Fibroblast of lung (primary cell): ENCODE measurements at regions not wholly inside any gene's neighbourhood (a gene's known extent, or its start where the extent isn't known, plus 50 kb on each side); places are given as distances from the start of the nearest gene placed in this dataset.

Experiments
- DNase-seq, 2 donors: peaks; one replicate each; pipeline versions ENCODE4 v3.0.0 to v3.0.0-alpha.2; 2010; ENCODE audit warnings: low read depth in 2 of 2
- H2AFZ ChIP-seq: 2 replicates; pipeline ENCODE4 v1.5.1; 2012; ENCODE audit warnings: low read length, control low read depth, inconsistent platforms
- H3K27ac ChIP-seq: 2 replicates; pipeline ENCODE4 v1.5.1; 2011; ENCODE audit warnings: low read length, control low read depth; ENCODE audit not compliant: insufficient read depth
- H3K27me3 ChIP-seq: 2 replicates; pipeline ENCODE4 v1.5.1; 2011; ENCODE audit warnings: mild to moderate bottlenecking, low read length; ENCODE audit not compliant: control insufficient read depth, insufficient read depth
- H3K36me3 ChIP-seq: 2 replicates; pipeline ENCODE4 v1.5.1; 2011; ENCODE audit warnings: low read length; ENCODE audit not compliant: control insufficient read depth, insufficient read depth
- H3K4me1 ChIP-seq: 2 replicates; pipeline ENCODE4 v1.5.1; 2011; ENCODE audit warnings: low read length; ENCODE audit not compliant: control insufficient read depth, insufficient read depth; ENCODE audit errors: extremely low read depth
- H3K4me2 ChIP-seq: 2 replicates; pipeline ENCODE4 v1.5.1; 2011; ENCODE audit warnings: low read length, control low read depth; ENCODE audit not compliant: insufficient read depth; ENCODE audit errors: extremely low read depth
- H3K4me3 ChIP-seq, 4 experiments: fragments of 200-600 bp in 1 of 4; sonication (generic) in 1 of 4; replicated peaks in 1 of 4; 2 replicates each; pipeline ENCODE4 v1.5.1; 2011 to 2016; ENCODE audit warnings: low read length in 4 of 4, low read depth in 3 of 4, mild to moderate bottlenecking in 3 of 4, control low read depth in 2 of 4, inconsistent platforms in 1 of 4, mixed read lengths in 1 of 4; ENCODE audit not compliant: insufficient read depth in 1 of 4; ENCODE audit errors: control extremely low read depth in 1 of 4
- H3K79me2 ChIP-seq: 2 replicates; pipeline ENCODE4 v1.5.1; 2012; ENCODE audit warnings: mild to moderate bottlenecking, low read length, inconsistent platforms; ENCODE audit not compliant: control insufficient read depth, insufficient read depth
- H3K9ac ChIP-seq: 2 replicates; pipeline ENCODE4 v1.5.1; 2011; ENCODE audit warnings: mild to moderate bottlenecking, low read length, control low read depth; ENCODE audit not compliant: insufficient read depth
- H3K9me3 ChIP-seq: 2 replicates; pipeline ENCODE4 v1.5.1; 2012; ENCODE audit warnings: low read depth, low read length; ENCODE audit not compliant: control insufficient read depth, insufficient read depth
- H4K20me1 ChIP-seq: 2 replicates; pipeline ENCODE4 v1.5.1; 2011; ENCODE audit warnings: low read length; ENCODE audit not compliant: control insufficient read depth, insufficient read depth; ENCODE audit errors: extremely low read depth
- EZH2 ChIP-seq: IDR thresholded peaks from 2 replicates; pipeline ENCODE4 v1.5.1; 2012; ENCODE audit warnings: low read length, control low read depth, mild to moderate bottlenecking; ENCODE audit errors: missing control alignments
- TF ChIP-seq, protein P1 (sequence below), 2 donors: IDR thresholded peaks in 1 of 2; conservative IDR thresholded peaks in 1 of 2; 1 replicate in 1 of 2; 2 replicates in 1 of 2; pipeline ENCODE4 v1.5.1; 2011 to 2012; ENCODE audit warnings: low read length in 2 of 2, control low read depth in 1 of 2, inconsistent platforms in 1 of 2, low read depth in 1 of 2, mild to moderate bottlenecking in 1 of 2

GRCh38 chr11:130631119-130631518, 182.7 kb downstream of the ADAMTS15 start:
- H3K4me2 ChIP-seq: peak overlapping the region; percentile 15
- peak; percentile 86 to 97 for DNase-seq
- H3K36me3 ChIP-seq: no peaks in the 10 kb centered on the region
- TF ChIP-seq, protein P1, sequence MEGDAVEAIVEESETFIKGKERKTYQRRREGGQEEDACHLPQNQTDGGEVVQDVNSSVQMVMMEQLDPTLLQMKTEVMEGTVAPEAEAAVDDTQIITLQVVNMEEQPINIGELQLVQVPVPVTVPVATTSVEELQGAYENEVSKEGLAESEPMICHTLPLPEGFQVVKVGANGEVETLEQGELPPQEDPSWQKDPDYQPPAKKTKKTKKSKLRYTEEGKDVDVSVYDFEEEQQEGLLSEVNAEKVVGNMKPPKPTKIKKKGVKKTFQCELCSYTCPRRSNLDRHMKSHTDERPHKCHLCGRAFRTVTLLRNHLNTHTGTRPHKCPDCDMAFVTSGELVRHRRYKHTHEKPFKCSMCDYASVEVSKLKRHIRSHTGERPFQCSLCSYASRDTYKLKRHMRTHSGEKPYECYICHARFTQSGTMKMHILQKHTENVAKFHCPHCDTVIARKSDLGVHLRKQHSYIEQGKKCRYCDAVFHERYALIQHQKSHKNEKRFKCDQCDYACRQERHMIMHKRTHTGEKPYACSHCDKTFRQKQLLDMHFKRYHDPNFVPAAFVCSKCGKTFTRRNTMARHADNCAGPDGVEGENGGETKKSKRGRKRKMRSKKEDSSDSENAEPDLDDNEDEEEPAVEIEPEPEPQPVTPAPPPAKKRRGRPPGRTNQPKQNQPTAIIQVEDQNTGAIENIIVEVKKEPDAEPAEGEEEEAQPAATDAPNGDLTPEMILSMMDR (conservative IDR thresholded peaks at IDR 0.05 in 1 of 2, IDR thresholded peaks at IDR 0.05 in 1 of 2; ENCODE audit: low read depth in 1 of 2, low read length in 2 of 2): no peak
- TF ChIP-seq EZH2: no peak
- H3K4me3 ChIP-seq: no peak overlapping the region
- no peak overlapping the region for H3K9ac ChIP-seq
- H3K79me2 ChIP-seq: no peaks in the 10 kb centered on the region
- peaks cover 28% of the 10 kb centered on the region for H3K4me1 ChIP-seq
- H4K20me1 ChIP-seq: no peaks in the 10 kb centered on the region
- no peaks in the 10 kb centered on the region for H3K27me3 ChIP-seq
- no peak overlapping the region for H2AFZ ChIP-seq
- peak overlapping the region; percentile 38 for H3K27ac ChIP-seq
- no peaks in the 10 kb centered on the region for H3K9me3 ChIP-seq

- no peak overlapping the region for H3K27ac ChIP-seq
- no peak for TF ChIP-seq EZH2
- TF ChIP-seq, protein P1 (conservative IDR thresholded peaks at IDR 0.05 in 1 of 2, IDR thresholded peaks at IDR 0.05 in 1 of 2; ENCODE audit: low read depth in 1 of 2, low read length in 2 of 2): no peak
Observed at GRCh38 chr11:130633466-130633865, 185.0 kb downstream of the ADAMTS15 start.

GRCh38 chr11:130634186-130634585, 185.7 kb downstream of the ADAMTS15 start:
- H3K4me1 ChIP-seq: peaks cover 42% of the 10 kb centered on the region
- no peaks in the 10 kb centered on the region for H3K27me3 ChIP-seq
- peak overlapping the region; percentile 68 for H3K27ac ChIP-seq

More at GRCh38 chr11:130633466-130633865, 185.0 kb downstream of the ADAMTS15 start:
- Histone ChIP-seq H3K4me2 (peak overlapping the region; percentile 13), H4K20me1 (no peaks in the 10 kb centered on the region), H3K36me3 (no peaks in the 10 kb centered on the region), H3K4me1 (peaks cover 42% of the 10 kb centered on the region), H3K9me3 (no peaks in the 10 kb centered on the region), H3K9ac (no peak overlapping the region), H2AFZ (no peak overlapping the region), H3K27me3 (no peaks in the 10 kb centered on the region), H3K4me3 (no peak overlapping the region), H3K79me2 (no peaks in the 10 kb centered on the region)
- DNase-seq: peak; percentile 28 to 72

More at GRCh38 chr11:130634186-130634585, 185.7 kb downstream of the ADAMTS15 start:
- Histone ChIP-seq H3K4me2 (no peak overlapping the region), H3K79me2 (no peaks in the 10 kb centered on the region), H4K20me1 (no peaks in the 10 kb centered on the region), H3K4me3 (no peak overlapping the region), H2AFZ (no peak overlapping the region), H3K9ac (no peak overlapping the region), H3K9me3 (no peaks in the 10 kb centered on the region), H3K36me3 (no peaks in the 10 kb centered on the region)
- TF ChIP-seq, protein P1 (conservative IDR thresholded peaks at IDR 0.05 in 1 of 2, IDR thresholded peaks at IDR 0.05 in 1 of 2; ENCODE audit: low read depth in 1 of 2, low read length in 2 of 2): no peak
- no peak for TF ChIP-seq EZH2
- no peak for DNase-seq
